VCaP (cell line): ENCODE measurements at regions not wholly inside any gene's neighbourhood (a gene's known extent, or its start where the extent isn't known, plus 50 kb on each side); places are given as distances from the start of the nearest gene placed in this dataset.

ENCODE experiments used
- H3K27ac ChIP-seq: fragments of 450-650 bp; 2 replicates; pipeline ENCODE4 v1.5.1; 2017
- CTCF ChIP-seq: fragments of 450-650 bp; conservative IDR thresholded peaks from 2 replicates; pipeline ENCODE4 v1.5.1; 2017; ENCODE audit warnings: mild to moderate bottlenecking, moderate library complexity

GRCh38 chr10:78859769-78860168 is 209.0 kb upstream of the ZMIZ1 start:
- H3K27ac ChIP-seq: no peak overlapping the region
- TF ChIP-seq CTCF: no peak

- TF ChIP-seq CTCF: no peak
- H3K27ac ChIP-seq: no peak overlapping the region
Observed at GRCh38 chr10:78860260-78860914, 208.4 kb upstream of the ZMIZ1 start.

GRCh38 chr10:78861529-78862327 is 207.0 kb upstream of the ZMIZ1 start:
- H3K27ac ChIP-seq: no peak overlapping the region
- no peak for TF ChIP-seq CTCF

GRCh38 chr10:78862328-78862640 is 206.5 kb upstream of the ZMIZ1 start:
- no peak overlapping the region for H3K27ac ChIP-seq
- TF ChIP-seq CTCF: no peak

GRCh38 chr10:78863140-78863905 is 205.4 kb upstream of the ZMIZ1 start:
- no peak for TF ChIP-seq CTCF
- no peak overlapping the region for H3K27ac ChIP-seq

- no peak for TF ChIP-seq CTCF
- no peak overlapping the region for H3K27ac ChIP-seq
Observed at GRCh38 chr10:78863906-78864239, 204.9 kb upstream of the ZMIZ1 start.

GRCh38 chr10:78864761-78865537 is 203.8 kb upstream of the ZMIZ1 start:
- no peak for TF ChIP-seq CTCF

More at GRCh38 chr10:78864761-78865537, 203.8 kb upstream of the ZMIZ1 start:
- no peak overlapping the region for H3K27ac ChIP-seq
